Endothelial cell of umbilical vein (primary cell): ENCODE measurements at regions not wholly inside any gene's neighbourhood (a gene's known extent, or its start where the extent isn't known, plus 50 kb on each side); places are given as distances from the start of the nearest gene placed in this dataset.

Experiments
- BruUV-seq: library from RNA; stranded (reverse); fragments of 400-500 nt; replicated peaks from 2 replicates; lab custom pipeline; 2021; lab: Mats Ljungman, UMichigan
- CTCF ChIA-PET: fragments of 300-600, 350-600 bp; sonication (Branson Sonifier 250); formaldehyde crosslinking; loops from one replicate; lab custom pipeline; 2021; ENCODE audit warnings: antibody characterized with exemption, inconsistent platforms; lab: Charles Lee
- POLR2A ChIA-PET: fragments of 300-600, 350-600 bp; sonication (Branson Sonifier 250); formaldehyde crosslinking; loops from one replicate; lab custom pipeline; 2021; ENCODE audit warnings: antibody characterized with exemption, inconsistent platforms; lab: Charles Lee
- DNase-seq: peaks from one replicate; pipeline ENCODE4 v3.0.0-alpha.2; 2011; ENCODE audit warnings: low read depth, low spot score
- FAIRE-seq: peaks from 2 replicates; lab custom pipeline; 2011; peaks lifted over from hg19 to GRCh38; lab: Jason Lieb, UNC
- H2AFZ ChIP-seq: 2 replicates; pipeline ENCODE4 v1.6.0; 2012; ENCODE audit warnings: low read depth, low read length, control low read depth, inconsistent platforms
- H3K27ac ChIP-seq: 2 replicates; pipeline ENCODE4 v1.5.1; 2011; ENCODE audit warnings: low read depth, mild to moderate bottlenecking, control low read depth, low read length, moderate library complexity; ENCODE audit not compliant: insufficient read depth
- H3K27me3 ChIP-seq, 2 experiments: 2 replicates each; pipeline versions ENCODE4 v1.6.0 to v1.6.1; 2011; ENCODE audit warnings: low read length in 2 of 2, mixed read lengths in 1 of 2; ENCODE audit not compliant: control insufficient read depth in 2 of 2, insufficient read depth in 2 of 2
- H3K36me3 ChIP-seq, 2 experiments: 2 replicates in 1 of 2; 3 replicates in 1 of 2; pipeline ENCODE4 v1.5.1; 2011; ENCODE audit warnings: low read length in 2 of 2, mild to moderate bottlenecking in 1 of 2, moderate library complexity in 1 of 2; ENCODE audit not compliant: control insufficient read depth in 2 of 2, insufficient read depth in 2 of 2; ENCODE audit errors: extremely low read depth in 1 of 2
- H3K4me1 ChIP-seq: 3 replicates; pipeline ENCODE4 v1.5.1; 2011; ENCODE audit warnings: mild to moderate bottlenecking, low read length; ENCODE audit not compliant: control insufficient read depth, insufficient read depth; ENCODE audit errors: extremely low read depth
- H3K4me2 ChIP-seq: 2 replicates; pipeline ENCODE4 v1.6.1; 2011; ENCODE audit warnings: low read length, control low read depth, mixed read lengths; ENCODE audit not compliant: insufficient read depth
- H3K4me3 ChIP-seq, 3 experiments: fragments of 200-600 bp in 1 of 3; sonication (generic), shearing (Covaris generic) in 1 of 3; replicated peaks in 1 of 3; 2 replicates each; pipeline ENCODE4 v1.5.1; 2011 to 2016; ENCODE audit warnings: control low read depth in 3 of 3, low read length in 3 of 3, mild to moderate bottlenecking in 2 of 3, inconsistent platforms in 1 of 3, low read depth in 1 of 3, moderate library complexity in 1 of 3; ENCODE audit not compliant: insufficient read depth in 1 of 3
- H3K79me2 ChIP-seq: 2 replicates; pipeline ENCODE4 v1.6.0; 2012; ENCODE audit warnings: low read length, inconsistent platforms; ENCODE audit not compliant: control insufficient read depth, insufficient read depth
- H3K9ac ChIP-seq: replicated peaks from 2 replicates; pipeline ENCODE3; 2011; ENCODE audit warnings: low read length, control low read depth; ENCODE audit not compliant: insufficient read depth; ENCODE audit errors: extremely low read depth
- H3K9me1 ChIP-seq: replicated peaks from 3 replicates; pipeline ENCODE4 v1.6.0; 2011; ENCODE audit warnings: mild to moderate bottlenecking, low read length; ENCODE audit not compliant: control insufficient read depth, insufficient read depth; ENCODE audit errors: extremely low read depth
- H3K9me3 ChIP-seq: replicated peaks from 2 replicates; pipeline ENCODE4 v1.5.1; 2012; ENCODE audit warnings: low read length, inconsistent platforms; ENCODE audit not compliant: control insufficient read depth, insufficient read depth
- H4K20me1 ChIP-seq: replicated peaks from 2 replicates; pipeline ENCODE3; 2011; ENCODE audit warnings: mild to moderate bottlenecking, low read length; ENCODE audit not compliant: control insufficient read depth, insufficient read depth; ENCODE audit errors: extremely low read depth
- CTCF ChIP-seq, 2 donors: IDR thresholded peaks; 1 replicate in 1 of 2; 2 replicates in 1 of 2; pipeline ENCODE4 v1.5.1; 2011; ENCODE audit warnings: low read length in 2 of 2, mild to moderate bottlenecking in 2 of 2, moderate library complexity in 2 of 2, control low read depth in 1 of 2, inconsistent platforms in 1 of 2, low read depth in 1 of 2; ENCODE audit not compliant: insufficient read depth in 1 of 2; ENCODE audit errors: extremely low read depth in 1 of 2
- EZH2 ChIP-seq: IDR thresholded peaks from 2 replicates; pipeline ENCODE4 v1.6.1; 2012; ENCODE audit warnings: borderline replicate concordance, low read depth, mild to moderate bottlenecking, moderate library complexity, low read length, inconsistent platforms; ENCODE audit not compliant: severe bottlenecking
- FOS ChIP-seq: IDR thresholded peaks from 2 replicates; pipeline ENCODE4 v1.6.1; 2011; ENCODE audit warnings: mild to moderate bottlenecking, low read length, moderate library complexity, borderline replicate concordance; ENCODE audit not compliant: insufficient read depth
- GATA2 ChIP-seq: IDR thresholded peaks from 2 replicates; pipeline ENCODE4 v1.7.0; 2011; ENCODE audit warnings: low read depth, mild to moderate bottlenecking, moderate library complexity, mixed read lengths, low read length; ENCODE audit not compliant: insufficient read length, insufficient read depth
- JUN ChIP-seq: IDR thresholded peaks from 2 replicates; pipeline ENCODE4 v1.6.1; 2011; ENCODE audit warnings: borderline replicate concordance, low read depth; ENCODE audit not compliant: insufficient read length, insufficient read depth
- MYC ChIP-seq: IDR thresholded peaks from one replicate; pipeline ENCODE4 v1.6.1; 2011; ENCODE audit warnings: mild to moderate bottlenecking, low read depth, low read length
- POLR2A ChIP-seq: IDR thresholded peaks from 2 replicates; pipeline ENCODE4 v1.6.1; 2012; ENCODE audit warnings: low read depth, mild to moderate bottlenecking, control low read depth, low read length
- POLR2AphosphoS5 ChIP-seq: IDR thresholded peaks from 2 replicates; pipeline ENCODE4 v1.6.1; 2012; ENCODE audit warnings: low read depth, mild to moderate bottlenecking, control low read depth, low read length, moderate library complexity; ENCODE audit not compliant: insufficient read depth
- dilution Hi-C: fragments of 300-500 bp; cut with MboI; formaldehyde crosslinking; loops from one replicate; pipeline ENCODE4 v1.15.0; 2019; ENCODE audit warnings: low sequenced_read_pairs; ENCODE audit not compliant: extremely low pct_ligation_motif_present
- intact Hi-C: fragments of 100-400 bp; cut with micrococcal nuclease; formaldehyde crosslinking; loops from one replicate; pipeline ENCODE4 v1.10.0; 2022
- TF ChIP-seq, protein P1 (sequence below): IDR thresholded peaks from 2 replicates; pipeline ENCODE4 v1.6.1; 2011; ENCODE audit not compliant: insufficient read depth, insufficient read length

- no peaks in the 10 kb centered on the region for H3K36me3 ChIP-seq
- CTCF ChIA-PET: interaction anchor here (0.7 kb wide), 1 partner anchor 8 kb away, joined by 3 read pairs; no protein-coding TSS in a partner anchor
- no peaks in the 10 kb centered on the region for H3K4me1 ChIP-seq
- DNase-seq (no peak), FAIRE-seq (no peak)
- H3K79me2 ChIP-seq: no peaks in the 10 kb centered on the region
- no peaks in the 10 kb centered on the region for H4K20me1 ChIP-seq
- no peaks in the 10 kb centered on the region for H3K27me3 ChIP-seq
- H2AFZ ChIP-seq: no peak overlapping the region
- TF ChIP-seq EZH2 (no peak), FOS (no peak), JUN (no peak), POLR2AphosphoS5 (no peak), GATA2 (no peak), MYC (no peak), CTCF (IDR thresholded peaks at IDR 0.05; ENCODE audit: extremely low read depth in 1 of 2, insufficient read depth in 1 of 2, low read depth in 1 of 2, low read length in 2 of 2) (no peak), POLR2A (no peak)
- TF ChIP-seq, protein P1, sequence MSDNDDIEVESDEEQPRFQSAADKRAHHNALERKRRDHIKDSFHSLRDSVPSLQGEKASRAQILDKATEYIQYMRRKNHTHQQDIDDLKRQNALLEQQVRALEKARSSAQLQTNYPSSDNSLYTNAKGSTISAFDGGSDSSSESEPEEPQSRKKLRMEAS: no peak
- H3K27ac ChIP-seq: no peak overlapping the region
- BruUV-seq: no TSS peak
- intact Hi-C loops (no loop called here), dilution Hi-C loops (no loop called here)
- H3K9me3 ChIP-seq: no peaks in the 10 kb centered on the region
- no peaks in the 10 kb centered on the region for H3K9me1 ChIP-seq
- no peak overlapping the region for H3K9ac ChIP-seq
- H3K4me2 ChIP-seq: no peak overlapping the region
- H3K4me3 ChIP-seq: no peak overlapping the region
- POLR2A ChIA-PET: no interaction called here
Measured at GRCh38 chr2:15841776-15842560, 98.4 kb upstream of the MYCN start.
